Panc1 (cell line): ENCODE measurements at regions not wholly inside any gene's neighbourhood (a gene's known extent, or its start where the extent isn't known, plus 50 kb on each side); places are given as distances from the start of the nearest gene placed in this dataset.
"Not testable (repeated sequence)": the region's sequence is repeated elsewhere in the genome, so short reads cannot be mapped to it uniquely, and the experiment has no call there.

Source experiments
- POLR2AphosphoS5 ChIP-seq: IDR thresholded peaks from 2 replicates; pipeline ENCODE4 v1.6.1; 2012; ENCODE audit warnings: mild to moderate bottlenecking, low read depth, low read length, moderate library complexity
- SIN3A ChIP-seq: IDR thresholded peaks from 2 replicates; pipeline ENCODE4 v1.6.1; 2012; ENCODE audit warnings: low read depth, mild to moderate bottlenecking, low read length, moderate library complexity, borderline replicate concordance; ENCODE audit not compliant: insufficient read depth
- TF ChIP-seq, protein P1 (sequence below): fragments of 450-650 bp; IDR thresholded peaks from 2 replicates; pipeline ENCODE4 v1.5.1; 2017; ENCODE audit warnings: mild to moderate bottlenecking
- TF ChIP-seq, protein P2 (sequence below), 2 experiments: IDR thresholded peaks; 2 replicates each; pipeline ENCODE4 v1.6.1; 2011 to 2012; ENCODE audit warnings: low read depth in 2 of 2, control low read depth in 1 of 2, low read length in 1 of 2, mild to moderate bottlenecking in 1 of 2, moderate library complexity in 1 of 2; ENCODE audit not compliant: insufficient read depth in 1 of 2

DNA sequence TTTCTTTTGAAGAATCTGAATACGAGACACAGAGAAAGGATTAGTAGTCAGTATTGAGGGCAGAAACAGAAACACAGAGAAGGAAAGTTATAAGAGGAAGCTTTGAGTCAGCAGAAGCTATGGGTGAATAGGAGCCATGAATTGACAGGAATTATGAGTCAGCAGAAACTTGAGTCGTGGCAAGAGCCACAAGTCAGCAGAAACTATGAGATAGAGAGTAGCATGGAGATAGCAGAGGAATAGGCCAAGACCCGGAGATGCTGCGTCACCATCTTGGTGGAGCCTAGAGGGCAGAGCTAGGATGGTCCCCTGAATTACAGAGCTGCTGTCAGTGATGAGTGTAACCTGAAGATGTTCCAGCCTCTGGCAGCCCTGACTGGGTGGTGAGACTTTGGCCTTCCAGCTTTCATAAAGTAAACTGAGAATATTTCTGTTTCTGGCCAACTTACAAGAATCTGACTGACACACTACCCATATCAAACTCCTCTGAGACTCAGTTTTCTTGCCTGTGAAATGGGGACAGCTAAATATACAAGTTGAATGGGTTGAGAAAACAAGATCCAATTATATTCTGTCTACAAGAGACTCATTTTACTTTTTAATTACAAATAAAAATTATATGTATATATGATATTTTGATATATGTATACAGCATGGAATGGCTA lies 211.8 kb downstream of the NPIPA7 start:
- TF ChIP-seq POLR2AphosphoS5, SIN3A: not testable (repeated sequence)
- TF ChIP-seq, protein P1, sequence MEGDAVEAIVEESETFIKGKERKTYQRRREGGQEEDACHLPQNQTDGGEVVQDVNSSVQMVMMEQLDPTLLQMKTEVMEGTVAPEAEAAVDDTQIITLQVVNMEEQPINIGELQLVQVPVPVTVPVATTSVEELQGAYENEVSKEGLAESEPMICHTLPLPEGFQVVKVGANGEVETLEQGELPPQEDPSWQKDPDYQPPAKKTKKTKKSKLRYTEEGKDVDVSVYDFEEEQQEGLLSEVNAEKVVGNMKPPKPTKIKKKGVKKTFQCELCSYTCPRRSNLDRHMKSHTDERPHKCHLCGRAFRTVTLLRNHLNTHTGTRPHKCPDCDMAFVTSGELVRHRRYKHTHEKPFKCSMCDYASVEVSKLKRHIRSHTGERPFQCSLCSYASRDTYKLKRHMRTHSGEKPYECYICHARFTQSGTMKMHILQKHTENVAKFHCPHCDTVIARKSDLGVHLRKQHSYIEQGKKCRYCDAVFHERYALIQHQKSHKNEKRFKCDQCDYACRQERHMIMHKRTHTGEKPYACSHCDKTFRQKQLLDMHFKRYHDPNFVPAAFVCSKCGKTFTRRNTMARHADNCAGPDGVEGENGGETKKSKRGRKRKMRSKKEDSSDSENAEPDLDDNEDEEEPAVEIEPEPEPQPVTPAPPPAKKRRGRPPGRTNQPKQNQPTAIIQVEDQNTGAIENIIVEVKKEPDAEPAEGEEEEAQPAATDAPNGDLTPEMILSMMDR = not testable (repeated sequence)
- TF ChIP-seq, protein P2, sequence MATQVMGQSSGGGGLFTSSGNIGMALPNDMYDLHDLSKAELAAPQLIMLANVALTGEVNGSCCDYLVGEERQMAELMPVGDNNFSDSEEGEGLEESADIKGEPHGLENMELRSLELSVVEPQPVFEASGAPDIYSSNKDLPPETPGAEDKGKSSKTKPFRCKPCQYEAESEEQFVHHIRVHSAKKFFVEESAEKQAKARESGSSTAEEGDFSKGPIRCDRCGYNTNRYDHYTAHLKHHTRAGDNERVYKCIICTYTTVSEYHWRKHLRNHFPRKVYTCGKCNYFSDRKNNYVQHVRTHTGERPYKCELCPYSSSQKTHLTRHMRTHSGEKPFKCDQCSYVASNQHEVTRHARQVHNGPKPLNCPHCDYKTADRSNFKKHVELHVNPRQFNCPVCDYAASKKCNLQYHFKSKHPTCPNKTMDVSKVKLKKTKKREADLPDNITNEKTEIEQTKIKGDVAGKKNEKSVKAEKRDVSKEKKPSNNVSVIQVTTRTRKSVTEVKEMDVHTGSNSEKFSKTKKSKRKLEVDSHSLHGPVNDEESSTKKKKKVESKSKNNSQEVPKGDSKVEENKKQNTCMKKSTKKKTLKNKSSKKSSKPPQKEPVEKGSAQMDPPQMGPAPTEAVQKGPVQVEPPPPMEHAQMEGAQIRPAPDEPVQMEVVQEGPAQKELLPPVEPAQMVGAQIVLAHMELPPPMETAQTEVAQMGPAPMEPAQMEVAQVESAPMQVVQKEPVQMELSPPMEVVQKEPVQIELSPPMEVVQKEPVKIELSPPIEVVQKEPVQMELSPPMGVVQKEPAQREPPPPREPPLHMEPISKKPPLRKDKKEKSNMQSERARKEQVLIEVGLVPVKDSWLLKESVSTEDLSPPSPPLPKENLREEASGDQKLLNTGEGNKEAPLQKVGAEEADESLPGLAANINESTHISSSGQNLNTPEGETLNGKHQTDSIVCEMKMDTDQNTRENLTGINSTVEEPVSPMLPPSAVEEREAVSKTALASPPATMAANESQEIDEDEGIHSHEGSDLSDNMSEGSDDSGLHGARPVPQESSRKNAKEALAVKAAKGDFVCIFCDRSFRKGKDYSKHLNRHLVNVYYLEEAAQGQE (IDR thresholded peaks at IDR 0.05; ENCODE audit: insufficient read depth in 1 of 2, low read depth in 2 of 2, low read length in 1 of 2) = not testable (repeated sequence)
